ENCODE measurements at regions not wholly inside any gene's neighbourhood (a gene's known extent, or its start where the extent isn't known, plus 50 kb on each side); places are given as distances from the start of the nearest gene placed in this dataset.

- TF ChIP-seq CTCF (conservative IDR thresholded peaks at IDR 0.05; ENCODE audit: low read depth, low read length) (no peak), EZH2 (IDR thresholded peaks at IDR 0.05; ENCODE audit: borderline replicate concordance, low read depth, low read length, poor library complexity, severe bottlenecking) (no peak)
These were observed 386.1 kb upstream of the C16orf82 start for GRCh38 chr16:26680671-26681070.
